ENCODE measurements at regions not wholly inside any gene's neighbourhood (a gene's known extent, or its start where the extent isn't known, plus 50 kb on each side); places are given as distances from the start of the nearest gene placed in this dataset.

- no peaks in the 10 kb centered on the region for H3K4me1 ChIP-seq (ENCODE audit: control insufficient read depth, insufficient read depth, low read length)
- TF ChIP-seq ZNF433 (tag by site-specific recombination; IDR thresholded peaks at IDR 0.05; ENCODE audit: low read depth) (no peak), EGR2 (tag by site-specific recombination; IDR thresholded peaks at IDR 0.05; ENCODE audit: low read depth) (no peak), ZFP41 (tag by site-specific recombination; IDR thresholded peaks at IDR 0.05; ENCODE audit: borderline replicate concordance) (no peak), ZNF133 (tag by site-specific recombination; IDR thresholded peaks at IDR 0.05) (no peak), ZBTB11 (tag by site-specific recombination; conservative IDR thresholded peaks at IDR 0.05; ENCODE audit: low read depth) (no peak), ZNF416 (tag by site-specific recombination; IDR thresholded peaks at IDR 0.05) (no peak), GLIS2 (tag by site-specific recombination; IDR thresholded peaks at IDR 0.05) (no peak), ZNF248 (tag by site-specific recombination; IDR thresholded peaks at IDR 0.05) (no peak), ZNF777 (tag by site-specific recombination; IDR thresholded peaks at IDR 0.05; ENCODE audit: borderline replicate concordance) (no peak), HOXC10 (CRISPR knock-in tag; IDR thresholded peaks at IDR 0.05) (no peak), SETDB1 (IDR thresholded peaks at IDR 0.05; ENCODE audit: insufficient read length, low read length) (no peak)
- H3K9me3 ChIP-seq (ENCODE audit: control insufficient read depth, insufficient read depth, low read depth, low read length) = no peaks in the 10 kb centered on the region
- ChIA-PET POLR2A (no interaction called here), CTCF (interaction anchor here (0.6 kb wide), 1 partner anchor 21 kb away, joined by 4 read pairs; no protein-coding TSS in a partner anchor)
- no peak overlapping the region for H3K27ac ChIP-seq (ENCODE audit: extremely low read depth, low read depth, low read length)
- H3K4me3 ChIP-seq (ENCODE audit: low read depth, low read length) = no peak overlapping the region
- H3K36me3 ChIP-seq (ENCODE audit: control insufficient read depth in 2 of 2, insufficient read depth in 1 of 2, low read length in 2 of 2) = no peaks in the 10 kb centered on the region
These were observed 442.6 kb upstream of the LRATD1 start for GRCh38 chr2:14189929-14190328.

GRCh38 chr2:14194233-14194632, 438.3 kb upstream of the LRATD1 start:
- Histone ChIP-seq H3K4me1 (ENCODE audit: control insufficient read depth, insufficient read depth, low read length) (no peaks in the 10 kb centered on the region), H3K4me3 (ENCODE audit: low read depth, low read length) (no peak overlapping the region), H3K27ac (ENCODE audit: extremely low read depth, low read depth, low read length) (no peak overlapping the region), H3K36me3 (ENCODE audit: control insufficient read depth in 2 of 2, insufficient read depth in 1 of 2, low read length in 2 of 2) (no peaks in the 10 kb centered on the region), H3K9me3 (ENCODE audit: control insufficient read depth, insufficient read depth, low read depth, low read length) (no peaks in the 10 kb centered on the region)
- CTCF ChIA-PET = no interaction called here
- no peak for TF ChIP-seq ZBTB21 (tag by site-specific recombination; IDR thresholded peaks at IDR 0.05)
- POLR2A ChIA-PET = no interaction called here

GRCh38 chr2:14197293-14197692, 435.2 kb upstream of the LRATD1 start:
- H3K27ac ChIP-seq (ENCODE audit: extremely low read depth, low read depth, low read length) = no peak overlapping the region
- H3K4me1 ChIP-seq (ENCODE audit: control insufficient read depth, insufficient read depth, low read length) = no peaks in the 10 kb centered on the region
- ChIA-PET POLR2A (no interaction called here), CTCF (interaction anchor here (0.6 kb wide), 1 partner anchor 10 kb away, joined by 3 read pairs; no protein-coding TSS in a partner anchor)
- no peaks in the 10 kb centered on the region for H3K36me3 ChIP-seq (ENCODE audit: control insufficient read depth in 2 of 2, insufficient read depth in 1 of 2, low read length in 2 of 2)
- TF ChIP-seq ZNF175 (tag by site-specific recombination; IDR thresholded peaks at IDR 0.05) (no peak), GFI1B (tag by site-specific recombination; IDR thresholded peaks at IDR 0.05) (no peak), MEIS1 (CRISPR knock-in tag; IDR thresholded peaks at IDR 0.05; ENCODE audit: borderline replicate concordance) (no peak), TRIM28 (IDR thresholded peaks at IDR 0.05; ENCODE audit: borderline replicate concordance, low read length) (no peak), ZBTB21 (tag by site-specific recombination; IDR thresholded peaks at IDR 0.05) (no peak), ZNF366 (tag by site-specific recombination; conservative IDR thresholded peaks at IDR 0.05) (no peak), ZNF221 (tag by site-specific recombination; IDR thresholded peaks at IDR 0.05; ENCODE audit: borderline replicate concordance) (no peak), ZNF354C (tag by site-specific recombination; IDR thresholded peaks at IDR 0.05; ENCODE audit: borderline replicate concordance, low read depth) (no peak), ZNF114 (tag by site-specific recombination; IDR thresholded peaks at IDR 0.05) (no peak), ZBTB26 (tag by site-specific recombination; optimal IDR thresholded peaks at IDR 0.05) (no peak), ZNF169 (tag by site-specific recombination; IDR thresholded peaks at IDR 0.05) (no peak), SCRT1 (tag by site-specific recombination; IDR thresholded peaks at IDR 0.05; ENCODE audit: borderline replicate concordance) (no peak)
- no peak overlapping the region for H3K4me3 ChIP-seq (ENCODE audit: low read depth, low read length)
- H3K9me3 ChIP-seq (ENCODE audit: control insufficient read depth, insufficient read depth, low read depth, low read length) = no peaks in the 10 kb centered on the region
